ENCODE measurements at regions not wholly inside any gene's neighbourhood (a gene's known extent, or its start where the extent isn't known, plus 50 kb on each side); places are given as distances from the start of the nearest gene placed in this dataset.

- no peak for TF ChIP-seq CTCF (conservative IDR thresholded peaks at IDR 0.05)
- TF ChIP-seq EZH2 (IDR thresholded peaks at IDR 0.05; ENCODE audit: low read depth), result no peak
Measured at GRCh38 chr14:35211067-35211466, 81.1 kb upstream of the PSMA6 start.

All from PC-9 (cell line).